ENCODE measurements at regions not wholly inside any gene's neighbourhood (a gene's known extent, or its start where the extent isn't known, plus 50 kb on each side); places are given as distances from the start of the nearest gene placed in this dataset.

DNA sequence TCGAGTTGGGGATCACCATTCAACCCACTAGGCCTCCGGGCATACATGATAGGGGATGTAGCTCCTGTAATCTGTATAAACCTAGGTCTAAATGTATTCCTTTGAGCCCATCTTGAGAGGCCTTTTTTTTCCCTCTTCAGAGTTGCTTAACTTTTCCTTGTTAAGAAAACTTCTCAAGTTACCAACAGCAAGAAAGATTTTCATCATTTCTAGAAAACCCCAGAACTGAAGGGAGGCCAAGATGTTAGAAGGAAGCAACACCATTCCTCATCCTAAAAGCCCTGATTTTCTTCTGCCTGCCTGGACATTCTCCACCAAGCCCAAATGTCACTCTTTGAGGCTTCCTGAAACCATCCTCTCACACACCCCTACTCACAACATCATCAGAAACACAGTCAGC lies 79.4 kb downstream of the TMPRSS5 start:
- CTCF ChIA-PET: no interaction called here
- no peak for DNase-seq (ENCODE audit: extremely low spot score)
- TF ChIP-seq FOXM1 (IDR thresholded peaks at IDR 0.05; ENCODE audit: borderline replicate concordance) (no peak), CTBP1 (IDR thresholded peaks at IDR 0.05; ENCODE audit: borderline replicate concordance) (no peak), ARNT (IDR thresholded peaks at IDR 0.05) (no peak), SP1 (IDR thresholded peaks at IDR 0.05) (no peak), TARDBP (IDR thresholded peaks at IDR 0.05) (no peak), SUZ12 (IDR thresholded peaks at IDR 0.05) (no peak), NFRKB (IDR thresholded peaks at IDR 0.05) (no peak), FOXA1 (IDR thresholded peaks at IDR 0.05) (no peak), L3MBTL2 (conservative IDR thresholded peaks at IDR 0.05) (no peak), LEF1 (IDR thresholded peaks at IDR 0.05; ENCODE audit: borderline replicate concordance) (no peak), ELF4 (IDR thresholded peaks at IDR 0.05) (no peak), HDGF (IDR thresholded peaks at IDR 0.05; ENCODE audit: borderline replicate concordance) (no peak), BHLHE40 (IDR thresholded peaks at IDR 0.05; ENCODE audit: borderline replicate concordance) (no peak), FOXK2 (IDR thresholded peaks at IDR 0.05) (no peak), ZNF384 (IDR thresholded peaks at IDR 0.05) (no peak)
- TF ChIP-seq, protein P1, sequence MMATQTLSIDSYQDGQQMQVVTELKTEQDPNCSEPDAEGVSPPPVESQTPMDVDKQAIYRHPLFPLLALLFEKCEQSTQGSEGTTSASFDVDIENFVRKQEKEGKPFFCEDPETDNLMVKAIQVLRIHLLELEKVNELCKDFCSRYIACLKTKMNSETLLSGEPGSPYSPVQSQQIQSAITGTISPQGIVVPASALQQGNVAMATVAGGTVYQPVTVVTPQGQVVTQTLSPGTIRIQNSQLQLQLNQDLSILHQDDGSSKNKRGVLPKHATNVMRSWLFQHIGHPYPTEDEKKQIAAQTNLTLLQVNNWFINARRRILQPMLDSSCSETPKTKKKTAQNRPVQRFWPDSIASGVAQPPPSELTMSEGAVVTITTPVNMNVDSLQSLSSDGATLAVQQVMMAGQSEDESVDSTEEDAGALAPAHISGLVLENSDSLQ (IDR thresholded peaks at IDR 0.05): no peak
- POLR2A ChIA-PET: no interaction called here

GRCh38 chr11:113623114-113623513 lies 83.0 kb downstream of the TMPRSS5 start:
- CTCF ChIA-PET: no interaction called here
- POLR2A ChIA-PET: no interaction called here
- TF ChIP-seq BHLHE40 (IDR thresholded peaks at IDR 0.05; ENCODE audit: borderline replicate concordance): no peak
- no peak for TF ChIP-seq TARDBP (IDR thresholded peaks at IDR 0.05)
- TF ChIP-seq FOXK2 (IDR thresholded peaks at IDR 0.05): no peak
- no peak for TF ChIP-seq ZNF384 (IDR thresholded peaks at IDR 0.05)
- TF ChIP-seq CTBP1 (IDR thresholded peaks at IDR 0.05; ENCODE audit: borderline replicate concordance): no peak
- TF ChIP-seq HDGF (IDR thresholded peaks at IDR 0.05; ENCODE audit: borderline replicate concordance): no peak
- TF ChIP-seq, protein P1 (IDR thresholded peaks at IDR 0.05): no peak
- TF ChIP-seq SUZ12 (IDR thresholded peaks at IDR 0.05): no peak
- TF ChIP-seq ARNT (IDR thresholded peaks at IDR 0.05): no peak
- no peak for TF ChIP-seq SP1 (IDR thresholded peaks at IDR 0.05)
- no peak for DNase-seq (ENCODE audit: extremely low spot score)

DNA sequence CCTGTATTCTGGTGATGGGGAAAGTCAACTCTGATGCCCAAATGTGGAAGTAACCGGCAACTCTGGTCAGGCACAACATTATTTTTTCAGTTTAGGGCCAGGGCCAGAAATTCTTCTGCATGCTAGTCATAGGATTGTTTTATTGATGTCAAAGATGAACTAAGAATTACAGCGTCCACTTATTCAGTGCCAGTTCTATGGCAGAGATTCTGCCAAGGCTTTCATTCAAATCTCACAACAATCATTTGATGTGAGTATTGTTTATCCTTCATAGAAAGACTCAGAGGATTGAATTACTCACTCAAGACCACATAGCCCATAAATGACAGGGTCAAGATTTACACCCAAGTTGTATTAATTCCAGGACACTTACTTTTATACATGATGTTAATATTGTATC lies 87.7 kb downstream of the TMPRSS5 start:
- DNase-seq (ENCODE audit: extremely low spot score): no peak
- TF ChIP-seq, protein P1 (IDR thresholded peaks at IDR 0.05): peak; percentile 65
- TF ChIP-seq SP1 (IDR thresholded peaks at IDR 0.05): no peak
- ChIA-PET CTCF (interaction anchor here (0.7 kb wide), 1 partner anchor 110 kb away, joined by 3 read pairs; no protein-coding TSS in a partner anchor), POLR2A (no interaction called here)

DNA sequence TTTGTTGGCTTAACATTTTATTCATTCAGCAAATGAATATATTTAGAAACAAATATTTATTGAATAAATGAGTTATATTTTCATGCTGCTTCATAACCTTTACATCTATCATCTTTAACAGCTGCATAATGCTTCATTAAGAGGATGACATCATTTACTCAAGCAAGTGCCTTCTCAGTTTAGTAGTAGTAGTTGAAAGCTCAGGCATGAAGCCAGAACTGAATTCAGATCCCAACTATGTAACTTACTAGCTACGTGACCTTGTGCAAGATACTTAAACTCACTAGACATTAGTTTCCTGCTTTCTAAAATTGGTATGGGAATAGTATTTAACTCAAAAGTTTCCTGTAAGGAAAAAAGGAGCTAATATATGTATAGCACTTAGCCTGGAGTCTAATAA lies 90.3 kb downstream of the TMPRSS5 start:
- DNase-seq (ENCODE audit: extremely low spot score): no peak
- no peak for TF ChIP-seq FOXK2 (IDR thresholded peaks at IDR 0.05)
- no peak for TF ChIP-seq FOXM1 (IDR thresholded peaks at IDR 0.05; ENCODE audit: borderline replicate concordance)
- TF ChIP-seq, protein P1 (IDR thresholded peaks at IDR 0.05): no peak
- no peak for TF ChIP-seq SP1 (IDR thresholded peaks at IDR 0.05)
- TF ChIP-seq LEF1 (IDR thresholded peaks at IDR 0.05; ENCODE audit: borderline replicate concordance): no peak
- no peak for TF ChIP-seq SUZ12 (IDR thresholded peaks at IDR 0.05)
- TF ChIP-seq ARNT (IDR thresholded peaks at IDR 0.05): no peak
- no peak for TF ChIP-seq FOXA1 (IDR thresholded peaks at IDR 0.05)
- TF ChIP-seq BHLHE40 (IDR thresholded peaks at IDR 0.05; ENCODE audit: borderline replicate concordance): no peak
- no peak for TF ChIP-seq HDGF (IDR thresholded peaks at IDR 0.05; ENCODE audit: borderline replicate concordance)
- no peak for TF ChIP-seq ZNF384 (IDR thresholded peaks at IDR 0.05)
- no peak for TF ChIP-seq CTBP1 (IDR thresholded peaks at IDR 0.05; ENCODE audit: borderline replicate concordance)
- TF ChIP-seq NFRKB (IDR thresholded peaks at IDR 0.05): no peak
- TF ChIP-seq TARDBP (IDR thresholded peaks at IDR 0.05): no peak
- no peak for TF ChIP-seq L3MBTL2 (conservative IDR thresholded peaks at IDR 0.05)
- TF ChIP-seq ELF4 (IDR thresholded peaks at IDR 0.05): no peak
- CTCF ChIA-PET: no interaction called here
- POLR2A ChIA-PET: no interaction called here

DNA sequence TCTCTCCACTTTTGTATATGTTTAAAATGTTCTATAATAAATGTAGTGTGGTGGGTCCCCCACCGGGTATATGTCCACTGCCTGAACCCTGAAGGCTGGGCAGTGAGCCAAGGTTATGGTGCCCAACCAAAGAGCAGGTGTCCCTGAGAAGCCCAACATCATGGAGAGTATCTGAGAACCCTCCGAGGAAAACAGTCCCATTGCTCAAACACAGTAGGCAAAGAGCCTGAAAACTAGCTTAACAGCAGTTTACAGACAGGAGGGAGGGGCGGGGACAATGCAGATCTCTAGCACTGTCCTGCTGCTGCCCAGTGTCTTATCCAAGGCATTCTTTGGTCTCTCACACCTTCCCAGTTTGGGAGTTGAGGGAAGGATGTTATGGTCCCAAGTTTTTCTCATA lies 91.0 kb downstream of the TMPRSS5 start:
- DNase-seq (ENCODE audit: extremely low spot score): no peak
- ChIA-PET POLR2A (no interaction called here), CTCF (no interaction called here)
- no peak for TF ChIP-seq SUZ12 (IDR thresholded peaks at IDR 0.05)
- TF ChIP-seq HDGF (IDR thresholded peaks at IDR 0.05; ENCODE audit: borderline replicate concordance): no peak
- no peak for TF ChIP-seq FOXK2 (IDR thresholded peaks at IDR 0.05)
- no peak for TF ChIP-seq L3MBTL2 (conservative IDR thresholded peaks at IDR 0.05)
- TF ChIP-seq BHLHE40 (IDR thresholded peaks at IDR 0.05; ENCODE audit: borderline replicate concordance): no peak
- no peak for TF ChIP-seq ZNF384 (IDR thresholded peaks at IDR 0.05)
- TF ChIP-seq FOXA1 (IDR thresholded peaks at IDR 0.05): no peak
- TF ChIP-seq, protein P1 (IDR thresholded peaks at IDR 0.05): no peak
- TF ChIP-seq SP1 (IDR thresholded peaks at IDR 0.05): no peak
- TF ChIP-seq NFRKB (IDR thresholded peaks at IDR 0.05): no peak
- no peak for TF ChIP-seq CTBP1 (IDR thresholded peaks at IDR 0.05; ENCODE audit: borderline replicate concordance)
- no peak for TF ChIP-seq FOXM1 (IDR thresholded peaks at IDR 0.05; ENCODE audit: borderline replicate concordance)
- no peak for TF ChIP-seq ARNT (IDR thresholded peaks at IDR 0.05)
- no peak for TF ChIP-seq ELF4 (IDR thresholded peaks at IDR 0.05)
- TF ChIP-seq TARDBP (IDR thresholded peaks at IDR 0.05): no peak
- no peak for TF ChIP-seq LEF1 (IDR thresholded peaks at IDR 0.05; ENCODE audit: borderline replicate concordance)

All from HEK293T (cell line).